ENCODE measurements at regions not wholly inside any gene's neighbourhood (a gene's known extent, or its start where the extent isn't known, plus 50 kb on each side); places are given as distances from the start of the nearest gene placed in this dataset.

DNA sequence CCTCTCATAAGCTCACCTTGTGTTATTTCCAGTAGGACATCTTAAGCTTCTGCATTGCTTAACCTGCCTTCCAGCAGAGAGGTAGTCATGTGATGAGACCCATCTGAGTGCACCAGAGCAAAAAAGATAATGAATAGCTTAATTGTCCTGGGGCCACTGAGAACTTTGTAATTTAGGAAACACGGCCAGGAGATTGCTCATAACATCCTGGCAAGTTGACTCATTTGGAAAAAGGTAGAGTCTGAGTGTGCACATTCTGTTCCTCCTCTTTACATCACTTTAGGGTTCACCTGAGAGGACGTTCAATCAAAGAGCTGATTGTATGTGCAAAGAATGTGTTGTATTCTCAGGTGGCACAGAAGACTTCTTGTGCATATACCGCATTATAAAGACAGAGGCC is 830.2 kb upstream of the SOX11 start:
- TF ChIP-seq CTCF (IDR thresholded peaks at IDR 0.05) = no peak
- TF ChIP-seq POLR2A (IDR thresholded peaks at IDR 0.05) = no peak
